HepG2 (cell line): ENCODE measurements at regions not wholly inside any gene's neighbourhood (a gene's known extent, or its start where the extent isn't known, plus 50 kb on each side); places are given as distances from the start of the nearest gene placed in this dataset.

Experiments used
- ATAC-seq: fragments of 200-7000 bp; cut with Tn5 transposase; 3 replicates; pipeline ENCODE4 v1.9.1; 2020; ENCODE audit warnings: mild to moderate bottlenecking, moderate library complexity
- BruUV-seq: library from RNA; stranded (reverse); fragments of 400-500 nt; replicated peaks from 2 replicates; lab custom pipeline; 2021; lab: Mats Ljungman, UMichigan
- CTCF ChIA-PET: fragments of 300-600 bp; formaldehyde crosslinking; extraction: SDS; loops from one replicate; lab custom pipeline; 2021; ENCODE audit warnings: low total read pairs, inconsistent platforms, low intra/inter-chr PET ratio; lab: Yijun Ruan, JAX
- POLR2A ChIA-PET: fragments of 350-600 bp; sonication (Branson Sonifier 250); formaldehyde crosslinking; loops from one replicate; lab custom pipeline; 2020; ENCODE audit warnings: antibody characterized with exemption, inconsistent platforms; lab: Yijun Ruan, JAX
- DNase-seq: peaks from one replicate; pipeline ENCODE4 v3.0.0-alpha.2; 2015; ENCODE audit warnings: low spot score
- FAIRE-seq: peaks from 3 replicates; lab custom pipeline; 2011; peaks lifted over from hg19 to GRCh38; lab: Jason Lieb, UNC
- H2AFZ ChIP-seq: one replicate; pipeline ENCODE4 v1.6.1; 2011; ENCODE audit warnings: low read length, inconsistent platforms
- H3K27ac ChIP-seq: fragments of 300-600 bp; 3 replicates; pipeline ENCODE4 v1.8.0; 2011; ENCODE audit warnings: mixed run types, mild to moderate bottlenecking, mixed read lengths, low read length, inconsistent platforms; ENCODE audit not compliant: insufficient read depth; ENCODE audit errors: extremely low read length
- H3K27me3 ChIP-seq, 2 experiments: fragments of 200-600 bp in 1 of 2; 2 replicates in 1 of 2; 3 replicates in 1 of 2; pipeline versions ENCODE4 v1.6.0 to v1.8.0; 2011; ENCODE audit warnings: low read length in 2 of 2, mild to moderate bottlenecking in 2 of 2, moderate library complexity in 2 of 2, inconsistent platforms in 1 of 2; ENCODE audit not compliant: insufficient read depth in 2 of 2, control insufficient read depth in 1 of 2
- H3K36me3 ChIP-seq, 2 experiments: fragments of 200-600 bp in 1 of 2; replicated peaks in 1 of 2; 2 replicates in 1 of 2; 3 replicates in 1 of 2; pipeline versions ENCODE4 v1.5.1 to v1.8.0; 2011; ENCODE audit warnings: low read length in 2 of 2, inconsistent platforms in 1 of 2; ENCODE audit not compliant: insufficient read depth in 2 of 2, control insufficient read depth in 1 of 2
- H3K4me1 ChIP-seq: 2 replicates; pipeline ENCODE4 v1.5.1; 2012; ENCODE audit warnings: low read length, inconsistent platforms; ENCODE audit not compliant: insufficient read depth
- H3K4me2 ChIP-seq: 2 replicates; pipeline ENCODE4 v1.6.0; 2011; ENCODE audit warnings: low read depth, low read length, inconsistent platforms
- H3K4me3 ChIP-seq, 3 experiments: fragments of 200-600 bp in 1 of 3; sonication (generic), shearing (Covaris generic) in 1 of 3; replicated peaks in 1 of 3; 2 replicates each; pipeline ENCODE4 v1.5.1; 2011 to 2016; ENCODE audit warnings: low read length in 3 of 3, inconsistent platforms in 2 of 3, low read depth in 2 of 3, mild to moderate bottlenecking in 2 of 3, control low read depth in 1 of 3, mixed read lengths in 1 of 3; ENCODE audit not compliant: insufficient read depth in 1 of 3
- H3K79me2 ChIP-seq: one replicate; pipeline ENCODE4 v1.6.1; 2011; ENCODE audit warnings: low read length, inconsistent platforms; ENCODE audit not compliant: insufficient read depth
- H3K9ac ChIP-seq: 2 replicates; pipeline ENCODE4 v1.6.0; 2011; ENCODE audit warnings: mild to moderate bottlenecking, low read depth, low read length, inconsistent platforms; ENCODE audit not compliant: insufficient read depth
- H3K9me3 ChIP-seq: 2 replicates; pipeline ENCODE4 v1.5.1; 2012; ENCODE audit warnings: mild to moderate bottlenecking, low read length
- H4K20me1 ChIP-seq: 2 replicates; pipeline ENCODE4 v1.6.0; 2011; ENCODE audit warnings: inconsistent platforms, mild to moderate bottlenecking, low read length, moderate library complexity; ENCODE audit not compliant: insufficient read depth
- NR3C1 ChIP-seq: sonication (generic); formaldehyde crosslinking; IDR thresholded peaks from 2 replicates; pipeline ENCODE4 v1.4.0; 2020; ENCODE audit warnings: missing genetic modification reagents
- SOX13 ChIP-seq, 3 experiments: fragments of 450-650 bp in 1 of 3; sonication (generic) in 1 of 3; formaldehyde crosslinking in 1 of 3; IDR thresholded peaks in 2 of 3; conservative IDR thresholded peaks in 1 of 3; 2 replicates each; pipeline versions ENCODE4 v1.5.0 to v1.6.1; 2016 to 2020; ENCODE audit warnings: antibody characterized with exemption in 1 of 3, mild to moderate bottlenecking in 1 of 3, missing compliant biosample characterization in 1 of 3, missing genetic modification reagents in 1 of 3, moderate library complexity in 1 of 3
- ZFAT ChIP-seq: sonication (generic); formaldehyde crosslinking; conservative IDR thresholded peaks from 2 replicates; pipeline ENCODE4 v1.8.1; 2023; ENCODE audit warnings: missing genetic modification reagents, inconsistent platforms
- ZKSCAN1 ChIP-seq: fragments of 150-350 bp; IDR thresholded peaks from 2 replicates; pipeline ENCODE4 v1.6.1; 2014; ENCODE audit warnings: low read length
- ZNF556 ChIP-seq: sonication (generic); formaldehyde crosslinking; IDR thresholded peaks from 2 replicates; pipeline ENCODE4 v1.4.0; 2020; ENCODE audit warnings: mild to moderate bottlenecking, missing genetic modification reagents, borderline replicate concordance
- ZNF879 ChIP-seq: sonication (generic); formaldehyde crosslinking; IDR thresholded peaks from 2 replicates; pipeline ENCODE4 v1.8.1; 2023; ENCODE audit warnings: missing genetic modification reagents
- WGBS: methylation state at CpG from one replicate; pipeline ENCODE4 v1.1.6; 2017; ENCODE audit warnings: low lambda C conversion rate; 5-methylcytosine and 5-hydroxymethylcytosine counted together
- in situ Hi-C: cut with HindIII; loops from 2 replicates; pipeline ENCODE4 v1.10.0; 2017; ENCODE audit warnings: low pct_unique_long_range_greater_than_20kb; ENCODE audit not compliant: extremely low pct_ligation_motif_present
- intact Hi-C: fragments of 100-400 bp; cut with micrococcal nuclease; formaldehyde crosslinking; loops from one replicate; pipeline ENCODE4 v1.10.0; 2022; ENCODE audit not compliant: unreplicated experiment
- TF ChIP-seq, protein P1 (sequence below): IDR thresholded peaks from 2 replicates; pipeline ENCODE4 v1.6.1; 2018; ENCODE audit warnings: missing genetic modification reagents

DNA sequence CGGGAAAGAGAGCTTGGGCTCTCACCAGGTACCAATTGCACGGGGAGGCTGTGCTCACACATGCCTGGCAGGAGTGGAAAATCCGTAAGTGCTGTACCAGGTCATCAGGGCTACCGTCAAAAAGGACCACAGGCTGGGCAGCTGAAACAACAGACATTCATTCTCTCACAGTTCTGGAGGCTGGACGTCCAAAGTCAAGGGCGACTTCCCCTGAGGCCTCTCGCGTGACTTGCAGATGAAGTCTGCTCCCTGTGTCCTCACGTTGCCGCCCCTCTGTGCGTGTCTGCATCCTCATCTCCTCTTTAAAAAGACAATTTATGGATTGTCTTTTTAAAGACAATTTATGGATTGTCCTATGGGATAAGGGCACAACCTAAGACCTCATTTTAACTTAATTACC, 73.8 kb upstream of the FZD10 start:
- Histone ChIP-seq H3K9ac (no peak overlapping the region), H3K27ac (no peak overlapping the region), H3K27me3 (peaks cover 4 to 33% of the 10 kb centered on the region in 2 experiments; a peak in 3 of 5 replicates), H3K4me2 (no peak overlapping the region), H3K9me3 (no peaks in the 10 kb centered on the region), H3K79me2 (no peaks in the 10 kb centered on the region), H4K20me1 (no peaks in the 10 kb centered on the region), H3K4me1 (no peaks in the 10 kb centered on the region), H3K4me3 (no peak overlapping the region), H3K36me3 (no peaks in the 10 kb centered on the region), H2AFZ (no peak overlapping the region)
- BruUV-seq, result no TSS peak
- ATAC-seq, result no peak
- DNase-seq, result no peak
- FAIRE-seq, result no peak
- POLR2A ChIA-PET, result no interaction called here
- in situ Hi-C loops (no loop called here), intact Hi-C loops (no loop called here)
- CTCF ChIA-PET, result no interaction called here
- WGBS, result 23% methylated on average over 8 of the region's 11 CpGs
- TF ChIP-seq ZNF556, result peak; percentile 57; the same call in 1 of the 2 replicates
- TF ChIP-seq ZNF879 (CRISPR knock-in tag), result no peak
- TF ChIP-seq ZFAT (CRISPR knock-in tag), result no peak

DNA sequence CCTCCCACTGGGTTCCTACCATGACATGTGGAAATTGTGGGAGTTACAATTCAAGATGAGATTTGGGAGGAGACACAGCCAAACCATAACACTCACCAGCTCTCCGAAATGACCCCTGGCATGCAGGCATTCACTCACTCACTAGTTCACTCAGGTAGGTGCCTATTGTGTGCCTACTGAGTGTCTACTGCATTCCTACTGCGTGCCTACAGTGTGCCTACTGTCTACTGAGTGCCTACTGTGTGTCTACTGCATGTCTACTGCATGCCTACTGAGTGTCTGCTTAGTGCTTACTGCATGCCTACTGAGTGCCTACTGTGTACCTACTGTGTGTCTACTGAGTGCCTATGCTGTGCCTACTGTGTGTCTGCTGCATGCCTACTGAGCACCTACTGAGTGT, 71.7 kb upstream of the FZD10 start:
- no TSS peak for BruUV-seq
- Histone ChIP-seq H2AFZ (no peak overlapping the region), H3K9me3 (no peaks in the 10 kb centered on the region), H3K27ac (no peak overlapping the region), H3K27me3 (peaks cover 3 to 24% of the 10 kb centered on the region in 2 experiments; a peak in 3 of 5 replicates), H3K4me2 (no peak overlapping the region), H3K4me3 (no peak overlapping the region), H3K36me3 (no peaks in the 10 kb centered on the region)
- DNase-seq, result no peak
- ChIA-PET POLR2A (no interaction called here), CTCF (no interaction called here)
- intact Hi-C loops, result no loop called here
- TF ChIP-seq SOX13 (IDR thresholded peaks at IDR 0.05), result no peak
- no peak for TF ChIP-seq SOX13 (CRISPR knock-in tag; conservative IDR thresholded peaks at IDR 0.05 in 1 of 2, IDR thresholded peaks at IDR 0.05 in 1 of 2)
- TF ChIP-seq, protein P1, sequence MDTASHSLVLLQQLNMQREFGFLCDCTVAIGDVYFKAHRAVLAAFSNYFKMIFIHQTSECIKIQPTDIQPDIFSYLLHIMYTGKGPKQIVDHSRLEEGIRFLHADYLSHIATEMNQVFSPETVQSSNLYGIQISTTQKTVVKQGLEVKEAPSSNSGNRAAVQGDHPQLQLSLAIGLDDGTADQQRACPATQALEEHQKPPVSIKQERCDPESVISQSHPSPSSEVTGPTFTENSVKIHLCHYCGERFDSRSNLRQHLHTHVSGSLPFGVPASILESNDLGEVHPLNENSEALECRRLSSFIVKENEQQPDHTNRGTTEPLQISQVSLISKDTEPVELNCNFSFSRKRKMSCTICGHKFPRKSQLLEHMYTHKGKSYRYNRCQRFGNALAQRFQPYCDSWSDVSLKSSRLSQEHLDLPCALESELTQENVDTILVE, result no peak
- no peak for TF ChIP-seq NR3C1 (CRISPR knock-in tag)
- TF ChIP-seq ZKSCAN1, result peak; percentile 95
- TF ChIP-seq, all 625 proteins: peak for 1
- Histone ChIP-seq H3K79me2 (no peaks in the 10 kb centered on the region), H4K20me1 (no peaks in the 10 kb centered on the region), H3K9ac (no peak overlapping the region), H3K4me1 (no peaks in the 10 kb centered on the region)
- in situ Hi-C loops, result no loop called here
- no peak for ATAC-seq
- FAIRE-seq, result no peak
- WGBS, result 100% methylated on average over 1 of the region's 2 CpGs
